Fibroblast of lung (primary cell): ENCODE measurements at regions not wholly inside any gene's neighbourhood (a gene's known extent, or its start where the extent isn't known, plus 50 kb on each side); places are given as distances from the start of the nearest gene placed in this dataset.

Experiments used
- EZH2 ChIP-seq: IDR thresholded peaks from 2 replicates; pipeline ENCODE4 v1.5.1; 2012; ENCODE audit warnings: low read length, control low read depth, mild to moderate bottlenecking; ENCODE audit errors: missing control alignments
- TF ChIP-seq, protein P1 (sequence below), 2 donors: IDR thresholded peaks in 1 of 2; conservative IDR thresholded peaks in 1 of 2; 1 replicate in 1 of 2; 2 replicates in 1 of 2; pipeline ENCODE4 v1.5.1; 2011 to 2012; ENCODE audit warnings: low read length in 2 of 2, control low read depth in 1 of 2, inconsistent platforms in 1 of 2, low read depth in 1 of 2, mild to moderate bottlenecking in 1 of 2

DNA sequence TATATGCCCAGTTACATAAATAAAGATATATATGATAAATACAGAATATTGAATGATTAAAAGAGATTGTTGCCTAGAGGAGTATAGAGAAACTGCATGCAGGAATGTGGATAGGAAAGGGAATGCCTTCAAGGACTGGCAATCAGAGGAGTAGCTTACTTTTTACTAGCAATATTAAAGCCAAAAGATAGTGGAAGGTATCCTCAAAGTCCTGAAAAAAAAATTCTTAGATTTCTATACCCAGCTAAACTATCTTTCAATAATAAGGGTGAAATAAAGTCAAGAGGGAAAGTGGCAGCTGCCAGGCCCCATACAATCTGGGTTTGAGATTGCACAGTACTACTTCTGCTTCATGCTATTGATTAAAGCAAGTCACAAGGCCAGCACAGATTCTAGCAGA is 733.2 kb downstream of the GATA3 start:
- TF ChIP-seq, protein P1, sequence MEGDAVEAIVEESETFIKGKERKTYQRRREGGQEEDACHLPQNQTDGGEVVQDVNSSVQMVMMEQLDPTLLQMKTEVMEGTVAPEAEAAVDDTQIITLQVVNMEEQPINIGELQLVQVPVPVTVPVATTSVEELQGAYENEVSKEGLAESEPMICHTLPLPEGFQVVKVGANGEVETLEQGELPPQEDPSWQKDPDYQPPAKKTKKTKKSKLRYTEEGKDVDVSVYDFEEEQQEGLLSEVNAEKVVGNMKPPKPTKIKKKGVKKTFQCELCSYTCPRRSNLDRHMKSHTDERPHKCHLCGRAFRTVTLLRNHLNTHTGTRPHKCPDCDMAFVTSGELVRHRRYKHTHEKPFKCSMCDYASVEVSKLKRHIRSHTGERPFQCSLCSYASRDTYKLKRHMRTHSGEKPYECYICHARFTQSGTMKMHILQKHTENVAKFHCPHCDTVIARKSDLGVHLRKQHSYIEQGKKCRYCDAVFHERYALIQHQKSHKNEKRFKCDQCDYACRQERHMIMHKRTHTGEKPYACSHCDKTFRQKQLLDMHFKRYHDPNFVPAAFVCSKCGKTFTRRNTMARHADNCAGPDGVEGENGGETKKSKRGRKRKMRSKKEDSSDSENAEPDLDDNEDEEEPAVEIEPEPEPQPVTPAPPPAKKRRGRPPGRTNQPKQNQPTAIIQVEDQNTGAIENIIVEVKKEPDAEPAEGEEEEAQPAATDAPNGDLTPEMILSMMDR (conservative IDR thresholded peaks at IDR 0.05 in 1 of 2, IDR thresholded peaks at IDR 0.05 in 1 of 2; ENCODE audit: low read depth in 1 of 2, low read length in 2 of 2): no peak
- no peak for TF ChIP-seq EZH2
